ENCODE measurements at regions not wholly inside any gene's neighbourhood (a gene's known extent, or its start where the extent isn't known, plus 50 kb on each side); places are given as distances from the start of the nearest gene placed in this dataset.
"Not testable (repeated sequence)": the region's sequence is repeated elsewhere in the genome, so short reads cannot be mapped to it uniquely, and the experiment has no call there.

GRCh38 chr5:99400571-99400970 is 471.8 kb upstream of the CHD1 start:
- H3K27me3 Mint-ChIP-seq (ENCODE audit: insufficient read depth); H3K9ac ChIP-seq (ENCODE audit: extremely low read depth, low read length, poor library complexity, severe bottlenecking): not testable (repeated sequence)
- 96% methylated on average over 1 of the region's 1 CpG; no CpG with 5 or more reads in 1 of the 2 experiments for WGBS, 2 experiments (ENCODE audit: insufficient coverage in 1 of 2, insufficient read length in 1 of 2)

GRCh38 chr5:99398976-99399375 is 470.2 kb upstream of the CHD1 start:
- H3K27ac Mint-ChIP-seq = no peak overlapping the region
- H3K4me3 Mint-ChIP-seq = no peak overlapping the region
- peaks cover 6% of the 10 kb centered on the region for H3K9me3 ChIP-seq (ENCODE audit: control insufficient read depth, low read length)

More at GRCh38 chr5:99400571-99400970, 471.8 kb upstream of the CHD1 start:
- H3K4me3 ChIP-seq (ENCODE audit: low read length); H3K36me3 Mint-ChIP-seq (ENCODE audit: low read depth); DNase-seq; H3K9me3 ChIP-seq (ENCODE audit: control insufficient read depth, low read length); H3K4me1 ChIP-seq (ENCODE audit: control insufficient read depth, insufficient read depth, low read length); H3K27me3 ChIP-seq (ENCODE audit: control insufficient read depth, insufficient read depth, low read length, poor library complexity, severe bottlenecking); H3K9me3 Mint-ChIP-seq; H3K4me3 Mint-ChIP-seq; H3K4me1 Mint-ChIP-seq; H3K27ac Mint-ChIP-seq; H3K27ac ChIP-seq (ENCODE audit: low read depth, low read length); H3K36me3 ChIP-seq (ENCODE audit: control insufficient read depth, insufficient read depth, low read length): not testable (repeated sequence)

GRCh38 chr5:99386406-99387077 is 457.7 kb upstream of the CHD1 start:
- DNase-seq = no peak
- no peaks in the 10 kb centered on the region for H3K4me1 ChIP-seq (ENCODE audit: control insufficient read depth, insufficient read depth, low read length)
- no peak for TF ChIP-seq CTCF (conservative IDR thresholded peaks at IDR 0.05)
- Mint-ChIP-seq H3K27ac (no peak overlapping the region), H3K36me3 (ENCODE audit: low read depth) (peaks cover 3% of the 10 kb centered on the region), H3K9me3 (peaks cover 30% of the 10 kb centered on the region), H3K4me3 (no peak overlapping the region), H3K4me1 (no peaks in the 10 kb centered on the region), H3K27me3 (ENCODE audit: insufficient read depth) (peaks cover 2% of the 10 kb centered on the region)
- peaks cover 28% of the 10 kb centered on the region for H3K9me3 ChIP-seq (ENCODE audit: control insufficient read depth, low read length)
- no peak overlapping the region for H3K9ac ChIP-seq (ENCODE audit: extremely low read depth, low read length, poor library complexity, severe bottlenecking)
- no peak overlapping the region for H3K27ac ChIP-seq (ENCODE audit: low read depth, low read length)
- H3K36me3 ChIP-seq (ENCODE audit: control insufficient read depth, insufficient read depth, low read length) = no peaks in the 10 kb centered on the region
- WGBS, 2 experiments (ENCODE audit: insufficient coverage in 1 of 2, insufficient read length in 1 of 2) = no CpG with 5 or more reads among the region's 1 CpG
- no peaks in the 10 kb centered on the region for H3K27me3 ChIP-seq (ENCODE audit: control insufficient read depth, insufficient read depth, low read length, poor library complexity, severe bottlenecking)
- H3K4me3 ChIP-seq (ENCODE audit: low read length) = no peak overlapping the region

More at GRCh38 chr5:99398976-99399375, 470.2 kb upstream of the CHD1 start:
- Mint-ChIP-seq H3K9me3 (peaks cover 9% of the 10 kb centered on the region), H3K4me1 (no peaks in the 10 kb centered on the region), H3K36me3 (ENCODE audit: low read depth) (no peaks in the 10 kb centered on the region), H3K27me3 (ENCODE audit: insufficient read depth) (peaks cover 1% of the 10 kb centered on the region)
- TF ChIP-seq CTCF (conservative IDR thresholded peaks at IDR 0.05) = no peak
- Histone ChIP-seq H3K27ac (ENCODE audit: low read depth, low read length) (peak overlapping the region; percentile 44), H3K4me1 (ENCODE audit: control insufficient read depth, insufficient read depth, low read length) (no peaks in the 10 kb centered on the region), H3K4me3 (ENCODE audit: low read length) (no peak overlapping the region), H3K36me3 (ENCODE audit: control insufficient read depth, insufficient read depth, low read length) (no peaks in the 10 kb centered on the region), H3K27me3 (ENCODE audit: control insufficient read depth, insufficient read depth, low read length, poor library complexity, severe bottlenecking) (no peaks in the 10 kb centered on the region), H3K9ac (ENCODE audit: extremely low read depth, low read length, poor library complexity, severe bottlenecking) (no peak overlapping the region)
- no peak for DNase-seq

- Histone ChIP-seq H3K27me3 (ENCODE audit: control insufficient read depth, insufficient read depth, low read length, poor library complexity, severe bottlenecking) (no peaks in the 10 kb centered on the region), H3K4me3 (ENCODE audit: low read length) (peak overlapping the region; percentile 35), H3K4me1 (ENCODE audit: control insufficient read depth, insufficient read depth, low read length) (peaks cover 11% of the 10 kb centered on the region), H3K9ac (ENCODE audit: extremely low read depth, low read length, poor library complexity, severe bottlenecking) (no peak overlapping the region), H3K9me3 (ENCODE audit: control insufficient read depth, low read length) (peaks cover 21% of the 10 kb centered on the region), H3K36me3 (ENCODE audit: control insufficient read depth, insufficient read depth, low read length) (no peaks in the 10 kb centered on the region), H3K27ac (ENCODE audit: low read depth, low read length) (peak overlapping the region; percentile 36)
- no peak overlapping the region for H3K4me3 Mint-ChIP-seq
- no peak overlapping the region for H3K27ac Mint-ChIP-seq
- no peaks in the 10 kb centered on the region for H3K4me1 Mint-ChIP-seq
- TF ChIP-seq CTCF (conservative IDR thresholded peaks at IDR 0.05) = no peak
- peaks cover 2% of the 10 kb centered on the region for H3K27me3 Mint-ChIP-seq (ENCODE audit: insufficient read depth)
- 23 to 29% methylated on average over 3 to 4 of the region's 4 CpGs for WGBS, 2 experiments (ENCODE audit: insufficient coverage in 1 of 2, insufficient read length in 1 of 2)
- no peak for DNase-seq
- peaks cover 24% of the 10 kb centered on the region for H3K9me3 Mint-ChIP-seq
- H3K36me3 Mint-ChIP-seq (ENCODE audit: low read depth) = peaks cover 3% of the 10 kb centered on the region
Observed at GRCh38 chr5:99379187-99379586, 450.4 kb upstream of the CHD1 start.

Data from endodermal cell (in vitro differentiated cells).